A673 (cell line): ENCODE measurements at regions not wholly inside any gene's neighbourhood (a gene's known extent, or its start where the extent isn't known, plus 50 kb on each side); places are given as distances from the start of the nearest gene placed in this dataset.

Experiments
- BruUV-seq: library from RNA; stranded (reverse); fragments of 400-500 nt; replicated peaks from 2 replicates; lab custom pipeline; 2021; lab: Mats Ljungman, UMichigan
- CTCF ChIA-PET: fragments of 300-600 bp; sonication (Branson Sonifier 250); formaldehyde crosslinking; loops from one replicate; lab custom pipeline; 2022; ENCODE audit warnings: antibody characterized with exemption; lab: Charles Lee
- POLR2A ChIA-PET: fragments of 300-600 bp; sonication (Branson Sonifier 250); formaldehyde crosslinking; loops from one replicate; lab custom pipeline; 2022; ENCODE audit warnings: antibody characterized with exemption; ENCODE audit not compliant: low non-redundant PET; lab: Charles Lee
- DNase-seq: peaks from one replicate; pipeline ENCODE4 v3.0.0-alpha.2; 2015; ENCODE audit warnings: low spot score
- H3K27ac ChIP-seq: fragments of 200-600 bp; sonication (generic); 2 replicates; pipeline ENCODE4 v1.5.1; 2016; ENCODE audit warnings: mixed run types, low read depth, mild to moderate bottlenecking, mixed read lengths, antibody characterized with exemption, low read length; ENCODE audit not compliant: poor library complexity, severe bottlenecking
- H3K27me3 ChIP-seq: fragments of 200-600 bp; sonication (generic); replicated peaks from 2 replicates; pipeline ENCODE4 v1.6.1; 2017; ENCODE audit warnings: mixed run types, low read depth, mild to moderate bottlenecking, mixed read lengths, antibody characterized with exemption, low read length; ENCODE audit not compliant: insufficient read depth, poor library complexity
- H3K36me3 ChIP-seq: fragments of 200-600 bp; sonication (generic); 2 replicates; pipeline ENCODE4 v1.6.1; 2016; ENCODE audit warnings: mixed run types, mild to moderate bottlenecking, mixed read lengths, antibody characterized with exemption, low read length; ENCODE audit not compliant: insufficient read depth, poor library complexity, severe bottlenecking
- H3K4me1 ChIP-seq: fragments of 200-600 bp; sonication (generic); 2 replicates; pipeline ENCODE4 v1.6.1; 2017; ENCODE audit warnings: mixed run types, mild to moderate bottlenecking, mixed read lengths, antibody characterized with exemption, low read length; ENCODE audit not compliant: insufficient read depth, poor library complexity, severe bottlenecking
- H3K4me3 ChIP-seq: fragments of 200-600 bp; sonication (generic); 2 replicates; pipeline ENCODE4 v1.5.1; 2016; ENCODE audit warnings: low read depth, mixed run types, mild to moderate bottlenecking, mixed read lengths, low read length; ENCODE audit not compliant: poor library complexity, severe bottlenecking
- H3K9me3 ChIP-seq: fragments of 200-600 bp; sonication (generic); 2 replicates; pipeline ENCODE4 v1.6.1; 2016; ENCODE audit warnings: mixed run types, low read depth, mild to moderate bottlenecking, mixed read lengths, antibody characterized with exemption, low read length; ENCODE audit not compliant: poor library complexity, severe bottlenecking
- CTCF ChIP-seq: fragments of 300-800, 200-600 bp; sonication (generic); conservative IDR thresholded peaks from 2 replicates; pipeline ENCODE4 v1.5.1; 2017; ENCODE audit warnings: low read depth, mild to moderate bottlenecking, antibody characterized with exemption, low read length, moderate library complexity, mixed read lengths
- EZH2 ChIP-seq: fragments of 200-600 bp; sonication (generic); IDR thresholded peaks from 2 replicates; pipeline ENCODE4 v1.6.1; 2017; ENCODE audit warnings: borderline replicate concordance, low read depth, mild to moderate bottlenecking, mixed read lengths, antibody characterized with exemption, low read length; ENCODE audit not compliant: poor library complexity, severe bottlenecking
- intact Hi-C: fragments of 100-400 bp; cut with micrococcal nuclease; formaldehyde crosslinking; loops from one replicate; pipeline ENCODE4 v1.10.0; 2022; ENCODE audit not compliant: unreplicated experiment

- no peak for DNase-seq
- ChIA-PET POLR2A (no interaction called here), CTCF (no interaction called here)
- Histone ChIP-seq H3K27me3 (no peaks in the 10 kb centered on the region), H3K27ac (no peak overlapping the region), H3K9me3 (no peaks in the 10 kb centered on the region), H3K4me1 (no peaks in the 10 kb centered on the region), H3K36me3 (no peaks in the 10 kb centered on the region), H3K4me3 (no peak overlapping the region)
- BruUV-seq = no TSS peak
- intact Hi-C loops = no loop called here
- TF ChIP-seq CTCF (no peak), EZH2 (no peak)
Observed at GRCh38 chr3:135699741-135700140, 265.8 kb upstream of the PPP2R3A start.

- ChIA-PET POLR2A (no interaction called here), CTCF (no interaction called here)
- BruUV-seq = no TSS peak
- H3K27ac ChIP-seq = no peak overlapping the region
- no peaks in the 10 kb centered on the region for H3K4me1 ChIP-seq
- intact Hi-C loops = no loop called here
- no peaks in the 10 kb centered on the region for H3K9me3 ChIP-seq
- no peaks in the 10 kb centered on the region for H3K27me3 ChIP-seq
- TF ChIP-seq EZH2 (no peak), CTCF (no peak)
- no peaks in the 10 kb centered on the region for H3K36me3 ChIP-seq
- H3K4me3 ChIP-seq = no peak overlapping the region
- no peak for DNase-seq
Observed at GRCh38 chr3:135706758-135707375, 258.7 kb upstream of the PPP2R3A start.

GRCh38 chr3:135719449-135719848 lies 246.1 kb upstream of the PPP2R3A start:
- POLR2A ChIA-PET = no interaction called here
- TF ChIP-seq CTCF (no peak), EZH2 (no peak)

More at GRCh38 chr3:135719449-135719848, 246.1 kb upstream of the PPP2R3A start:
- Histone ChIP-seq H3K9me3 (no peaks in the 10 kb centered on the region), H3K27me3 (no peaks in the 10 kb centered on the region), H3K36me3 (no peaks in the 10 kb centered on the region), H3K4me3 (no peak overlapping the region), H3K4me1 (no peaks in the 10 kb centered on the region), H3K27ac (no peak overlapping the region)
- CTCF ChIA-PET = no interaction called here
- intact Hi-C loops = no loop called here
- no peak for DNase-seq
- no TSS peak for BruUV-seq
